Upper lobe of left lung (tissue), 4 donors: ENCODE measurements at regions not wholly inside any gene's neighbourhood (a gene's known extent, or its start where the extent isn't known, plus 50 kb on each side); places are given as distances from the start of the nearest gene placed in this dataset.

ENCODE experiments used
- EP300 ChIP-seq, 4 donors: sonication (generic); formaldehyde crosslinking; IDR thresholded peaks; one replicate each; pipeline ENCODE4 v1.5.1; 2017; ENCODE audit warnings: antibody characterized with exemption in 4 of 4, control low read depth in 2 of 4
- POLR2A ChIP-seq, 4 donors: fragments of 450-650 bp; IDR thresholded peaks; one replicate each; pipeline ENCODE4 v1.5.1; 2016 to 2017; ENCODE audit warnings: antibody characterized with exemption in 4 of 4, mild to moderate bottlenecking in 2 of 4
- POLR2AphosphoS5 ChIP-seq, 2 donors: sonication (generic); formaldehyde crosslinking; IDR thresholded peaks; one replicate each; pipeline ENCODE4 v1.5.1; 2017; ENCODE audit warnings: antibody characterized with exemption in 2 of 2
- TF ChIP-seq, protein P1 (sequence below), 6 experiments: fragments of 450-650 bp in 4 of 6; fragments of 200-600 bp in 2 of 6; sonication (generic) in 2 of 6; IDR thresholded peaks; one replicate each; pipeline ENCODE4 v1.5.1; 2016 to 2019; ENCODE audit warnings: antibody characterized with exemption in 6 of 6

GRCh38 chr9:82128011-82128696, 139.6 kb downstream of the SPATA31D1 start:
- TF ChIP-seq POLR2AphosphoS5 (IDR thresholded peaks at IDR 0.05) (no peak), POLR2A (IDR thresholded peaks at IDR 0.05) (no peak), EP300 (IDR thresholded peaks at IDR 0.05) (no peak)
- TF ChIP-seq, protein P1, sequence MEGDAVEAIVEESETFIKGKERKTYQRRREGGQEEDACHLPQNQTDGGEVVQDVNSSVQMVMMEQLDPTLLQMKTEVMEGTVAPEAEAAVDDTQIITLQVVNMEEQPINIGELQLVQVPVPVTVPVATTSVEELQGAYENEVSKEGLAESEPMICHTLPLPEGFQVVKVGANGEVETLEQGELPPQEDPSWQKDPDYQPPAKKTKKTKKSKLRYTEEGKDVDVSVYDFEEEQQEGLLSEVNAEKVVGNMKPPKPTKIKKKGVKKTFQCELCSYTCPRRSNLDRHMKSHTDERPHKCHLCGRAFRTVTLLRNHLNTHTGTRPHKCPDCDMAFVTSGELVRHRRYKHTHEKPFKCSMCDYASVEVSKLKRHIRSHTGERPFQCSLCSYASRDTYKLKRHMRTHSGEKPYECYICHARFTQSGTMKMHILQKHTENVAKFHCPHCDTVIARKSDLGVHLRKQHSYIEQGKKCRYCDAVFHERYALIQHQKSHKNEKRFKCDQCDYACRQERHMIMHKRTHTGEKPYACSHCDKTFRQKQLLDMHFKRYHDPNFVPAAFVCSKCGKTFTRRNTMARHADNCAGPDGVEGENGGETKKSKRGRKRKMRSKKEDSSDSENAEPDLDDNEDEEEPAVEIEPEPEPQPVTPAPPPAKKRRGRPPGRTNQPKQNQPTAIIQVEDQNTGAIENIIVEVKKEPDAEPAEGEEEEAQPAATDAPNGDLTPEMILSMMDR (IDR thresholded peaks at IDR 0.05) = no peak
